Nephron (organoid): ENCODE measurements at regions not wholly inside any gene's neighbourhood (a gene's known extent, or its start where the extent isn't known, plus 50 kb on each side); places are given as distances from the start of the nearest gene placed in this dataset.
"Not testable (repeated sequence)": the region's sequence is repeated elsewhere in the genome, so short reads cannot be mapped to it uniquely, and the experiment has no call there.

ENCODE experiments used
- H3K27ac Mint-ChIP-seq, 3 experiments: 2 replicates each; pipeline ENCODE4 v1.8.0; 2020; ENCODE audit warnings: mixed read lengths in 3 of 3, mild to moderate bottlenecking in 2 of 3, moderate library complexity in 1 of 3
- H3K27me3 Mint-ChIP-seq: 2 replicates; pipeline ENCODE4 v1.8.0; 2021; ENCODE audit warnings: low read depth, mild to moderate bottlenecking, moderate library complexity, mixed read lengths
- H3K36me3 Mint-ChIP-seq: 2 replicates; pipeline ENCODE4 v1.8.0; 2020; ENCODE audit warnings: low read depth, mixed read lengths
- H3K4me1 Mint-ChIP-seq: 2 replicates; pipeline ENCODE4 v1.8.0; 2020; ENCODE audit warnings: mixed read lengths
- H3K4me3 Mint-ChIP-seq, 3 experiments: 2 replicates each; pipeline ENCODE4 v1.8.0; 2020; ENCODE audit warnings: mild to moderate bottlenecking in 3 of 3, mixed read lengths in 3 of 3, moderate library complexity in 2 of 3
- H3K9me3 Mint-ChIP-seq: 2 replicates; pipeline ENCODE4 v1.8.0; 2020; ENCODE audit warnings: mixed read lengths

DNA sequence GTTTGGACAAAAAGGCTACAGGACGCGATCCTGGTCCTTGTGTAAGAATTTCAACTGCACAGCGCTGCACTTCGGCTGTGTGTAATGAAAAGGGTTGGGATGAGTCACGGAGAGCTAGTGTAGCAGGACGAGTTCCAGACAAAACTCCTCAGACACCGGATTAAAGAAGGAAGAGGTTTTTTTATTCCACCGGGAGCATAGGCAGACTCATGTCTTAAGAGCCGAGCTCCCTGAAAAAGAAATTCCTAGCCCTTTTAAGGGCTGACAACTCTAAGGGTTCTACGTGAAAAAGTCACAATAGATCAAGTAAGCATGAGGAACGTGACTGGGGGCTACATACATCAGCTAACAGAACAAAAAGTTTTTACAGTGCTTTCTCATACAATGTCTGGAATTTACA, 54.8 kb upstream of the FAM90A1 start:
- H3K4me1 Mint-ChIP-seq, H3K27me3 Mint-ChIP-seq, H3K27ac Mint-ChIP-seq, H3K4me3 Mint-ChIP-seq, H3K9me3 Mint-ChIP-seq, H3K36me3 Mint-ChIP-seq: not testable (repeated sequence)

DNA sequence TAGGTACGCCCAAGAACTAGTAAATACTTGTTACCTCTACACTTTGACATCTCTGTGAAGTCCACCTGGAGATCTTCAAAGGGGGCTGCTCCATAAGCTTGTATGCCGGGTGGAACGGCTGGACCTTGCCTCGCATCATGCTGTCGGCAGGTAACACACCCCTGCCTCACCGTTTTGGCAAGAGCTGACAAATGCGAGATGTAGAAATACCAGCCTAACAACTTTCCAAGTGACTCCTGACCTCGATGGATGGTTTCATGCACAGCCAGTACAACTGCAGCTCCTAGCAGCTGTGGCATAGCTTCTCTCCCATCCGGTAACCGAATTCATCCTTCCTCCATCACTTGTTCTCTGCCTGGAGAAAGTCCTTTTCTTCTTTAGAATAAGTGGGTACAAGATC, 58.3 kb upstream of the FAM90A1 start:
- H3K36me3 Mint-ChIP-seq, H3K27me3 Mint-ChIP-seq, H3K27ac Mint-ChIP-seq, H3K4me3 Mint-ChIP-seq, H3K4me1 Mint-ChIP-seq, H3K9me3 Mint-ChIP-seq: not testable (repeated sequence)

DNA sequence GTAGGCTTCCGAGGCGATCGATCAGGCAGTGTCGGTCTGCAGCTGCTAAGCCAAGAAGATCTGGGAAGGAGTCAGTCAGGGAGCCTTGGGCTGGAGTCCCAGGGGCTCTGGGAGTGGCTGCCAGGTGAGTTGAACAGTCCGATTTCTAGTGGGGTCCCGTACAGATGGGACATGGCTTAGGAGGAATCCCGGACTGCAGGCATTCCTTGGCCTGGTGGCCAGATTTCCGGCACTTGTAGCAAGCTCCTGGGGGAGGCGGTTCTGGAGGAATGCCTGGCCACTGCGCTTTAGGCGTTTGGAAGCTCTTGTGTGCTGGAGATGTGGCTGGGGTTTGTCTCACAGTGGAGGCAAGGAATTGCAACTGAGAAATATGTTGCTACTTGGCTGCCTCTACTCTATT, 64.3 kb upstream of the FAM90A1 start:
- not testable (repeated sequence) for H3K9me3 Mint-ChIP-seq, H3K27ac Mint-ChIP-seq, H3K4me3 Mint-ChIP-seq, H3K36me3 Mint-ChIP-seq, H3K4me1 Mint-ChIP-seq, H3K27me3 Mint-ChIP-seq

DNA sequence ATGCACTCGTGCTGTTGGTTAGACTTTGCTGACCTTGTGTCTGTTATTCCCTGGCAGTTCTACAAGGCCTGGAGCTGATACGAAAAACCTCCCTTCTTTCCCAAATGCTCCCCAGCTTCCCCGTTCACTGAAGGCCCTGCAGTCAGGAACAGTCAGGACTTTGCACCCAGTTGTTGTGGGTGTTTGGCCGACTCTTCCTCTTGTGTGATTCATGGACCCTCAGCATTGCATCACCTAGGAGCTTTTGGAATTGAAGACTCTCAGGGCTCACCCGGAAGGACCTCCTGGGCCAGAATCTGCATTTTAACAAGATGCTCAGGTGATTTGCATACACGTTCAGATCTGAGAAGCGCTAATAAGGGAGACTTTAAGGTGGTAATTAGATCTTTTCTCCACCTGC, 67.2 kb upstream of the FAM90A1 start:
- not testable (repeated sequence) for H3K27me3 Mint-ChIP-seq, H3K27ac Mint-ChIP-seq, H3K4me3 Mint-ChIP-seq, H3K36me3 Mint-ChIP-seq, H3K4me1 Mint-ChIP-seq, H3K9me3 Mint-ChIP-seq

DNA sequence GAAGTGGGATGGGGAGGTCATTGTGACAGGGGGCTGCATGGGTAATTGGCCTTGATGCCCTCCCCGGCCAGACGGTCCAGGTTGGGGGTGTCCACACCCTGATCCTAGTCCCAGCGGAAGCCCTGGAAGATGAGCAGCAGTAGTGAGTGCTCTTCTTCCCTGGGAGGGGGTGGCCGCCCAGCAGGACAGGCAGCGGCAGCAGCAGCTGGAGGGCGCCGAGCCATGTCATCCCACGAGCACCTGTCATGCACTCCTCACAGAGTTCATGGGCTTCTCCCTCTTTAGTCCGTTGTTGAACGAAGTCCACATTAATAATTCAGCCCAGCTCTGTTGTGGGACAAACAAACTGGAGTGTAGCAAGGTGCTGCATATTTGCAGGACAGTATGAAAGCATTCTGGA, 81.2 kb upstream of the FAM90A1 start:
- H3K27ac Mint-ChIP-seq, H3K4me1 Mint-ChIP-seq, H3K36me3 Mint-ChIP-seq, H3K9me3 Mint-ChIP-seq, H3K27me3 Mint-ChIP-seq, H3K4me3 Mint-ChIP-seq: not testable (repeated sequence)

DNA sequence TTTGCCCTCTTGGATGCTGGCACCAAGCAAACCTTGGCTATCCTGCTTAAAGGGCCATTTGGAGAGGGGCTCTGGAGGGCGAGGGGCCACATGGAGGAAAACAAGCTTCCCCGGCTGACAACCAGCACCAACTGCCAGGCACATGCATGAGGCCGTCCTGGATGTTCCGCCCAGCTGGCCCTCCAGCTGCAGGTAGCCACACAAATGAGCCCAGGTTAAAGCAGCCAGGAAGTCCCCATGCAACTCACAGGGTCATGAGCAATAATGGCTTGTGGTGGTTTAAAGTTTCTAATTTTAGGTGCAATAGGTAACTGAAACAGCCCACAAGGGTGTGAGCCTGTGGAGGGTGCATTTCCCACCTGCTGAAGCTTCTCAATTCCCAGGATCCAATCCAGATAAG, 88.6 kb upstream of the FAM90A1 start:
- H3K27me3 Mint-ChIP-seq, H3K4me3 Mint-ChIP-seq, H3K9me3 Mint-ChIP-seq, H3K36me3 Mint-ChIP-seq, H3K27ac Mint-ChIP-seq: not testable (repeated sequence)
- H3K4me1 Mint-ChIP-seq: peaks cover 23% of the 10 kb centered on the region

DNA sequence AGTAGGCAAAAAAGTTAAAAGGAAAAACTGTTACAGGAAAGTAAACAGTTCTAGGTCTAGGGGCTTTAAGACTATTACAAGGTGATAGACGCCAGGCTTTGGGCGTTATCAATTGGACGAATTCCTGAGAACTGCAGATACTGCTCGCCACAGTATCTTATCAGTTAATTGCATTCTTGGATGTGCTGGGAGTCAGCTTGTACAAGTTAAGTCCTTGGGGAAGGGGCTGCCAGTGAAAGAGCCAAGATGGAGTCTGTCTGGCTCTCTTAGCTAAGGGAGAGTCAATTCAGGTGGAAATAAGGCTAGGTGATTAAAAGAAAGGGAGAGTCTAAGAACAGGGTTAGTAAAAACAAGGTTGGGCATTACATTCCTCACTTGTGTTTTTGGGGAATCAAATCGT, 90.3 kb upstream of the FAM90A1 start:
- peaks cover 38% of the 10 kb centered on the region for H3K4me1 Mint-ChIP-seq
- not testable (repeated sequence) for H3K36me3 Mint-ChIP-seq, H3K27ac Mint-ChIP-seq, H3K27me3 Mint-ChIP-seq, H3K4me3 Mint-ChIP-seq, H3K9me3 Mint-ChIP-seq

DNA sequence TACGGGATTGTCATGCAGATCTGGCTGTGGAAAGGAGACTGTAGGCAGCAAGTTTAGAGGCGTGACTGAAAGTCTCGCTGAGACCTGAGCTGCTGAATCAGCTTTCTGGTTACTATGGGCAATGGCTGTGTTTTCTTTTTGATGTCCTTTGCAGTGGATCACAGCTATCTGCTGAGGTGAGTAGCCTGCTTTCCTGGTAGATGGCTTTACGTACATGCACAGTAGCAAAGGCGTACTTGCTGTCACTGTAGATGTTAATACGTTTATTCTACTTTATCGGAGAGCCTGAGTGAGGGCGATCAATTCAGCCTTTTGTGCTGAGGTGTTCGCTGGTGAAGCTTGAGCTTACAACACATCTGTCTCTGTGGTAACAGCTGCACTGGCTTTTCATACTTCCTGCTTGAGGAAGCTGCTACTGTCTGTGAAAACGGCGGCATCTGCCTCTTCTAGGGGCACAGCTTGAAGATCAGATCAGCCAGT, 92.9 kb upstream of the FAM90A1 start:
- peak overlapping the region; percentile 61 to 92 (median 90) for H3K27ac Mint-ChIP-seq
- H3K4me3 Mint-ChIP-seq: peak overlapping the region; percentile 3 to 57 (median 49)
- H3K4me1 Mint-ChIP-seq: peaks cover 42% of the 10 kb centered on the region
- H3K27me3 Mint-ChIP-seq: peaks cover 11% of the 10 kb centered on the region
- not testable (repeated sequence) for H3K9me3 Mint-ChIP-seq, H3K36me3 Mint-ChIP-seq

DNA sequence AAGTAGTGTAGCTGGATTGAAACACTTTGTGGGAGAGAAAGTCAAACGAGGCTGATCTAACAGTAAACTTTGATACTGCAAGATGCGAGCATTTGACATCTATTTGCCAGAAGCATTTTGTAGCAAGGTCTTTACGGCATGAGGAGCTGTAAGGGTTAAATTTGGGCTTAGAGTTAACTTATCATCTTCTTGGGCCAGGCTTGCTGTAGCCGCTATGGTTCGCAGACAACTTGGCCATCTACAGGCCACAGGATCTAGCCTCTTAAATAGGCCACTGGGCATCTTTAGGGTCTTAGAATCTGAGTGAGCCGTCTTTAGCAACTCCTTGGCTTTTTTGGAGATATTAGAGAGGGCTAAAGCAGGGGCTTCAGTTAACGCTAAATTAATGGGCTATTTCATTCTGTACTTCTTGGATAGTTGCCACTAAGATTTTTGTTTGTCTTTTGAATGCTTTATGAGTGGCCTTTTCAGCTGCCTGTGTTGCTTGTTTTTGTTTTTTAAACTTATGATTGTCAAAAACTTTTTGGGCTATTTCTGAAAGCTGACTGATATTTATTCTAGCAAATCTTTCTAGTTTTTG, 93.5 kb upstream of the FAM90A1 start:
- H3K9me3 Mint-ChIP-seq: not testable (repeated sequence)
- peak overlapping the region; percentile 61 to 92 (median 90) for H3K27ac Mint-ChIP-seq
- peaks cover 11% of the 10 kb centered on the region for H3K27me3 Mint-ChIP-seq

DNA sequence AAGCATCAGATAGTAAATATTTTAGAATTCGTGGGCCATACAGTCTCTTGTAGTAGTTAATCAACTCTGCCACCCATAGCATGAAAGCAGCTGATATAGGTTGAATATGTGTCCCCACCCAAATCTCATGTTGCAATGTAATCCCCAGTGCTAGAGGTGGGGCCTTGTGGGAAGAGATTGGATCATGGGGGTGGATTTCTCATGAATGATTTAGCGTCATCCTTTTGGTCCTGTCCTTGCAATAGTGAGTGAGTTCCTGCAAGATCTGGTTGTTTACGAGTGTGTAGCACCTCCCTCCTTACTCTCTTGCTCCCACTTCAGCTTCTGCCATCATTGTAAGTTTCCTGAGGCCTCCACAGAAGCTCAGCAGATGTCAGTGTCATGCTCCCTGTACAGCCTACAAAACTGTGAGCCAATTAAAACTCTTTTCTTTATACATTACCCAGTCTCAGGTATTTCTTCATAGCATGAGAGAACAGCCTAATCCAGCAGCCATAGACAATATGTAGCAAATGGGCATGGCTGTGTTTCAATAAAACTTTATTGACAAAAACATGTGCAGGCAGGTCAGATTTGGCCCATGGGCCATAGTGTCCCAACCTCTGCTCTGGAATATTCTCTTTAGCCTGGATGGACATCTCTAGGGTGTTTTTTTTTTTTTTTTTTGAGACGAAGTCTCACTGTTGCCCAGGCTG, 97.9 kb upstream of the FAM90A1 start:
- peaks cover 26% of the 10 kb centered on the region for H3K4me1 Mint-ChIP-seq
- H3K4me3 Mint-ChIP-seq, H3K27ac Mint-ChIP-seq, H3K36me3 Mint-ChIP-seq, H3K9me3 Mint-ChIP-seq: not testable (repeated sequence)
- H3K27me3 Mint-ChIP-seq: peaks cover 10% of the 10 kb centered on the region

More for the DNA sequence above, 93.5 kb upstream of the FAM90A1 start:
- H3K36me3 Mint-ChIP-seq: not testable (repeated sequence)
- peaks cover 42% of the 10 kb centered on the region for H3K4me1 Mint-ChIP-seq
- H3K4me3 Mint-ChIP-seq: peak overlapping the region; percentile 3 to 57 (median 49)

DNA sequence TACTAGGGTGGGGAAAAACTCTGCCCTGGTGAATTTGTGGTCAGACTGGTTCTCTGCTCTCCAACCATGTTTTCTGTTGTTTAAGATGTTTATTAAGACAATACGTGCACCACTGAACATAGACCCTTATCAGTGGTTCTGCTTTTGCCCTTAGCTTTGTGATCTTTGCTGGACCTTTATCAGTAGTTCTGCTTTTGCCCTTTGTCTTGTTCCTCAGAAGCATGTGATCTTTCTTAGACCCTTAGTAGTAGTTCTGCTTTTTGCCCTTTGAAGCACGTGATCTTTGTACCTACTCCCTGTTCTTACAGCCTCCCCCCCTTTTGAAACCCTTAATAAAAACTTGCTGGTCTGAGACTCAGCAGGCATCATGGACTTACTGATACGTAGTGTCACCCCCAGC, 101.4 kb upstream of the FAM90A1 start:
- H3K4me1 Mint-ChIP-seq, H3K27ac Mint-ChIP-seq, H3K9me3 Mint-ChIP-seq: not testable (repeated sequence)

DNA sequence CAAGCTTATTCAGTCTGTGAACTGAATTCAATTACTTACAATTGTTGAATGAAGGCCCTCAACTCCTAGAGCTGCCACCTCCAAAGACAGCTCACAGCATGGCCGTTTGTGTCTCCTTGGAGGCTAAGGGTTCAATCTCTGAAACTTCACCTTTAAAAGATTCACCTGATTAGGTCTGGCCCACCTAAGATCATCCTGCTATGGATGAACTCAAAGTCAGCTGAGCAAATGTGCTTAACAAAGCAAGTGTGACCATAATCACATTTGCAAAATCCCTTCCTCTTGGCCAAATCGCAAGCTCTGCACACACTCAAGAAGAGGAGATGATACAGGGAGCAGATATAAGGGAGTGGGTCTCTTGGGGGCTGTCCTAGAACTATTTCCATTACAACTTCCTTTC, 105.0 kb upstream of the FAM90A1 start:
- H3K4me3 Mint-ChIP-seq, H3K4me1 Mint-ChIP-seq, H3K27me3 Mint-ChIP-seq, H3K9me3 Mint-ChIP-seq, H3K27ac Mint-ChIP-seq, H3K36me3 Mint-ChIP-seq: not testable (repeated sequence)

More for the DNA sequence above, 101.4 kb upstream of the FAM90A1 start:
- not testable (repeated sequence) for H3K27me3 Mint-ChIP-seq, H3K4me3 Mint-ChIP-seq, H3K36me3 Mint-ChIP-seq

DNA sequence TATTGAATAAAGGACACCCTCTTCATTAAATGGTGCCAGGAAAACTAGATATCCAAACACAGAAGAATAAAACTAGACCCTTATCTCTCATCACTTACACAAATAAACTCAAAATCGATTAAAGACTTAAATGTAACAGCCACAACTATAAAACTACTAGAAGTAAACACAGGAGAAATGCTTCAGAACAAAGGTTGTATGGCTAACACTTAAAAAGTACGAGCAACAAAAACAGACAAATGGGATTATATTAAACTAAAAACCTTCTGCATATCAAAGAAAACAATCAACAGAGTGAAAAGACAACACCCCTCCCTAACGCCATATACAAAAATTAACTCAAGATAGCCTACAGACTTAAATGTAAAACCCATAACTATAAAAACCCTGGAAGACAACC, 104.7 kb upstream of the CLEC6A start:
- H3K36me3 Mint-ChIP-seq, H3K4me3 Mint-ChIP-seq, H3K4me1 Mint-ChIP-seq, H3K27ac Mint-ChIP-seq, H3K27me3 Mint-ChIP-seq: not testable (repeated sequence)
- peaks cover 19% of the 10 kb centered on the region for H3K9me3 Mint-ChIP-seq

DNA sequence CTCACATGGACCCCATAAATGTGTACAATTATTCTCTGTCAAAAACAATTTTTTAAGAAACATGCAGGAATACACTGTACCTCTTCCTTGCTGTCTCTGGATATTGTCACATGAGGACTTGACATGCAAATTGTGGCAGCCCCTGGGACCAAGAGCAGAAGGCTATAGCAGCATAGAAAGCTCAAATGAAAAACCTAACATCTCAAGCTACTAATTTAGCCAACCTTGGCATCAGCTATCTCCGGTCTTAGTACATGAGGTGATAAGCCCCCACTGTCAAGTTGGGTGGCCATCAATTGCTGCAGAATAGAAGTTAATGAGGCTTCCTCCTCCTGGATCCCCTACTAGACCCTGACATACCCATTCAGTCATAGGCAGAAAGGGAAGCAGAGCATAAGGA, 101.0 kb upstream of the CLEC6A start:
- H3K4me1 Mint-ChIP-seq, H3K27ac Mint-ChIP-seq, H3K36me3 Mint-ChIP-seq, H3K4me3 Mint-ChIP-seq, H3K27me3 Mint-ChIP-seq: not testable (repeated sequence)
- peaks cover 13% of the 10 kb centered on the region for H3K9me3 Mint-ChIP-seq

DNA sequence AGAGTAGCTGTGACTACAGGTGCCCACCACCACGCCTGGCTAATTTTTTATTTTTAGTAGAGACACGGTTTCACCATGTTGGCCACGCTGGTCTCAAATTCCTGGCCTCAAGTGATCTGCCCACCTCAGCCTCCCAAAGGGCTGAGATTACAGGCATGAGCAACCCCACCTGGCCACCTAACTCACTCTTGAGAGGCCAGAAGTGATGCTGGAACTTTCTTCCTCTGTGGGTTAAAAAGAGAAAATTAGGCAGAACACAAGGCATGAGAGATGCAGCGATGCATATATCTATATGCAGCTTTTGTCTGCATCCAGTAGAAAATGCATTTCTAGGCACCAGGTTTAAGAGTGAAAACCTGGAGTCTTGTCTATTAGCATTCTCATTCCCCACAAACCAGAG, 100.2 kb upstream of the CLEC6A start:
- H3K27ac Mint-ChIP-seq, H3K4me3 Mint-ChIP-seq, H3K36me3 Mint-ChIP-seq, H3K4me1 Mint-ChIP-seq, H3K27me3 Mint-ChIP-seq: not testable (repeated sequence)
- H3K9me3 Mint-ChIP-seq: peaks cover 13% of the 10 kb centered on the region
